ENCODE measurements at regions not wholly inside any gene's neighbourhood (a gene's known extent, or its start where the extent isn't known, plus 50 kb on each side); places are given as distances from the start of the nearest gene placed in this dataset.
"Not testable (repeated sequence)": the region's sequence is repeated elsewhere in the genome, so short reads cannot be mapped to it uniquely, and the experiment has no call there.

GRCh38 chr1:103441342-103441741 lies 84.2 kb upstream of the RNPC3 start:
- intact Hi-C loops (cut with micrococcal nuclease) = no loop called here

GRCh38 chr1:103436568-103437100 lies 88.9 kb upstream of the RNPC3 start:
- POLR2A ChIA-PET; H4K20me1 ChIP-seq (ENCODE audit: control insufficient read depth, insufficient read depth, low read length, poor library complexity, severe bottlenecking); H3K4me2 ChIP-seq (replicated peaks; ENCODE audit: low read depth, low read length, poor library complexity, severe bottlenecking); H3K27ac Mint-ChIP-seq; H3K27me3 ChIP-seq (replicated peaks in 1 of 4; ENCODE audit: control extremely low read depth in 1 of 4, control insufficient read depth in 3 of 4, insufficient read depth in 4 of 4, low read length in 3 of 4); intact Hi-C loops (cut with micrococcal nuclease); CTCF ChIA-PET; ATAC-seq (ENCODE audit: low read depth); H3K27me3 Mint-ChIP-seq; H3K4me1 ChIP-seq (ENCODE audit: control insufficient read depth in 2 of 2, insufficient read depth in 2 of 2, low read length in 2 of 2); H2AFZ ChIP-seq (ENCODE audit: insufficient read depth, low read depth, low read length, poor library complexity, severe bottlenecking); H3K9me3 Mint-ChIP-seq (ENCODE audit: insufficient read depth); H3K9ac ChIP-seq (ENCODE audit: low read length); H3K27ac ChIP-seq (ENCODE audit: low read length in 2 of 2); H3K4me3 Mint-ChIP-seq; H3K79me2 ChIP-seq (ENCODE audit: control insufficient read depth, insufficient read depth, low read length); H3K4me3 ChIP-seq (ENCODE audit: control extremely low read depth in 1 of 5, extremely low read depth in 1 of 5, insufficient read depth in 1 of 5, low read depth in 2 of 5, low read length in 4 of 5); H3K9me3 ChIP-seq (ENCODE audit: control extremely low read depth in 1 of 3, control insufficient read depth in 2 of 3, insufficient read depth in 1 of 3, low read length in 2 of 3); H3K36me3 ChIP-seq (replicated peaks in 1 of 2; ENCODE audit: control extremely low read depth in 1 of 2, control insufficient read depth in 1 of 2, extremely low read depth in 1 of 2, insufficient read depth in 2 of 2, low read length in 1 of 2); DNase-seq; H3K4me1 Mint-ChIP-seq: not testable (repeated sequence)
- 100% methylated on average over 1 of the region's 4 CpGs for WGBS (ENCODE audit: insufficient coverage)

More at GRCh38 chr1:103441342-103441741, 84.2 kb upstream of the RNPC3 start:
- H3K4me2 ChIP-seq (replicated peaks; ENCODE audit: low read depth, low read length, poor library complexity, severe bottlenecking) = no peak overlapping the region
- no peaks in the 10 kb centered on the region for H3K36me3 ChIP-seq (replicated peaks in 1 of 2; ENCODE audit: control extremely low read depth in 1 of 2, control insufficient read depth in 1 of 2, extremely low read depth in 1 of 2, insufficient read depth in 2 of 2, low read length in 1 of 2)
- no peaks in the 10 kb centered on the region for H3K9me3 Mint-ChIP-seq (ENCODE audit: insufficient read depth)
- TF ChIP-seq EZH2 (IDR thresholded peaks at IDR 0.05; ENCODE audit: borderline replicate concordance, insufficient read depth, low read depth, low read length, poor library complexity, severe bottlenecking) (no peak), CTCF (IDR thresholded peaks at IDR 0.05) (no peak)
- H4K20me1 ChIP-seq (ENCODE audit: control insufficient read depth, insufficient read depth, low read length, poor library complexity, severe bottlenecking) = no peaks in the 10 kb centered on the region
- H3K79me2 ChIP-seq (ENCODE audit: control insufficient read depth, insufficient read depth, low read length) = no peaks in the 10 kb centered on the region
- H3K27ac Mint-ChIP-seq = no peak overlapping the region
- POLR2A ChIA-PET = no interaction called here
- CTCF ChIA-PET = no interaction called here
- no peak for ATAC-seq (ENCODE audit: low read depth)
- no peaks in the 10 kb centered on the region for H3K4me1 Mint-ChIP-seq
- no peak overlapping the region for H3K9ac ChIP-seq (ENCODE audit: low read length)
- no CpG with 5 or more reads among the region's 3 CpGs for WGBS (ENCODE audit: insufficient coverage)
- no peak overlapping the region for H3K4me3 Mint-ChIP-seq
- no peak for DNase-seq
- no peaks in the 10 kb centered on the region for H3K4me1 ChIP-seq (ENCODE audit: control insufficient read depth in 2 of 2, insufficient read depth in 2 of 2, low read length in 2 of 2)
- no peak overlapping the region for H3K4me3 ChIP-seq (ENCODE audit: control extremely low read depth in 1 of 5, extremely low read depth in 1 of 5, insufficient read depth in 1 of 5, low read depth in 2 of 5, low read length in 4 of 5)
- no peak overlapping the region for H3K27ac ChIP-seq (ENCODE audit: low read length in 2 of 2)
- H3K27me3 Mint-ChIP-seq = no peaks in the 10 kb centered on the region
- H3K27me3 ChIP-seq (replicated peaks in 1 of 4; ENCODE audit: control extremely low read depth in 1 of 4, control insufficient read depth in 3 of 4, insufficient read depth in 4 of 4, low read length in 3 of 4) = no peaks in the 10 kb centered on the region
- no peaks in the 10 kb centered on the region for H3K9me3 ChIP-seq (ENCODE audit: control extremely low read depth in 1 of 3, control insufficient read depth in 2 of 3, insufficient read depth in 1 of 3, low read length in 2 of 3)
- no peak overlapping the region for H2AFZ ChIP-seq (ENCODE audit: insufficient read depth, low read depth, low read length, poor library complexity, severe bottlenecking)

All from B cell (primary cell).